Mesenchymal stem cell (in vitro differentiated cells and primary cell): ENCODE measurements at regions not wholly inside any gene's neighbourhood (a gene's known extent, or its start where the extent isn't known, plus 50 kb on each side); places are given as distances from the start of the nearest gene placed in this dataset.

Source experiments
- DNase-seq: peaks from one replicate; pipeline ENCODE4 v3.0.0-alpha.2; 2013
- H2AFZ ChIP-seq: one replicate; pipeline ENCODE4 v1.6.1; 2013; ENCODE audit warnings: low read depth, mild to moderate bottlenecking, control low read depth, inconsistent platforms, low read length, moderate library complexity
- H2AK5ac ChIP-seq: 2 replicates; pipeline ENCODE4 v1.6.1; 2013; ENCODE audit warnings: low read length, moderate library complexity, mild to moderate bottlenecking, inconsistent platforms; ENCODE audit not compliant: severe bottlenecking
- H2BK120ac ChIP-seq: one replicate; pipeline ENCODE4 v1.6.1; 2013; ENCODE audit warnings: low read depth, mild to moderate bottlenecking, inconsistent platforms, low read length, moderate library complexity
- H2BK12ac ChIP-seq, 2 experiments: one replicate each; pipeline ENCODE4 v1.6.1; 2013; ENCODE audit warnings: inconsistent platforms in 2 of 2, low read length in 2 of 2, mild to moderate bottlenecking in 2 of 2, moderate library complexity in 2 of 2, control low read depth in 1 of 2
- H2BK15ac ChIP-seq: one replicate; pipeline ENCODE4 v1.6.1; 2013; ENCODE audit warnings: mild to moderate bottlenecking, low read depth, inconsistent platforms; ENCODE audit not compliant: poor library complexity, severe bottlenecking
- H2BK5ac ChIP-seq: 2 replicates; pipeline ENCODE4 v1.6.1; 2013; ENCODE audit warnings: low read depth, mild to moderate bottlenecking, low read length, control low read depth, inconsistent platforms; ENCODE audit not compliant: poor library complexity, severe bottlenecking
- H3K14ac ChIP-seq, 2 experiments: one replicate each; pipeline ENCODE4 v1.6.1; 2013; ENCODE audit warnings: inconsistent platforms in 2 of 2, low read length in 2 of 2, control low read depth in 1 of 2, mild to moderate bottlenecking in 1 of 2, moderate library complexity in 1 of 2
- H3K18ac ChIP-seq, 2 experiments: one replicate each; pipeline ENCODE4 v1.6.1; 2013; ENCODE audit warnings: inconsistent platforms in 2 of 2, low read length in 2 of 2, control low read depth in 1 of 2, low read depth in 1 of 2, mild to moderate bottlenecking in 1 of 2
- H3K23ac ChIP-seq, 2 experiments: one replicate each; pipeline ENCODE4 v1.6.1; 2013; ENCODE audit warnings: inconsistent platforms in 2 of 2, low read length in 2 of 2, mild to moderate bottlenecking in 2 of 2, moderate library complexity in 2 of 2, control low read depth in 1 of 2
- H3K27ac ChIP-seq: 2 replicates; pipeline ENCODE4 v1.5.1; 2013; ENCODE audit warnings: mild to moderate bottlenecking, moderate library complexity, low read length, control low read depth, inconsistent platforms; ENCODE audit not compliant: poor library complexity, severe bottlenecking
- H3K27me3 ChIP-seq, 2 experiments: 2 replicates each; pipeline versions ENCODE4 v1.6.1 to v1.7.0; 2013; ENCODE audit warnings: low read length in 2 of 2, mild to moderate bottlenecking in 2 of 2, moderate library complexity in 2 of 2, control low read depth in 1 of 2, inconsistent platforms in 1 of 2; ENCODE audit not compliant: control insufficient read depth in 1 of 2, insufficient read depth in 1 of 2
- H3K36me3 ChIP-seq, 2 experiments: 2 replicates each; pipeline versions ENCODE4 v1.6.1 to v1.7.0; 2013; ENCODE audit warnings: low read length in 2 of 2, control low read depth in 1 of 2, inconsistent platforms in 1 of 2, low read depth in 1 of 2, mild to moderate bottlenecking in 1 of 2; ENCODE audit not compliant: insufficient read depth in 2 of 2, control insufficient read depth in 1 of 2
- H3K4ac ChIP-seq, 2 experiments: one replicate each; pipeline ENCODE4 v1.6.1; 2013; ENCODE audit warnings: inconsistent platforms in 2 of 2, low read length in 2 of 2, mild to moderate bottlenecking in 2 of 2, moderate library complexity in 2 of 2, control low read depth in 1 of 2, low read depth in 1 of 2
- H3K4me1 ChIP-seq: 2 replicates; pipeline ENCODE4 v1.6.1; 2013; ENCODE audit warnings: low read depth, low read length, control low read depth; ENCODE audit not compliant: control insufficient read depth, insufficient read depth
- H3K4me2 ChIP-seq: 2 replicates; pipeline ENCODE4 v1.6.1; 2013; ENCODE audit warnings: low read length, mild to moderate bottlenecking, inconsistent platforms; ENCODE audit not compliant: poor library complexity, severe bottlenecking
- H3K4me3 ChIP-seq, 2 experiments: 2 replicates each; pipeline versions ENCODE4 v1.5.1 to v1.7.0; 2013; ENCODE audit warnings: low read length in 2 of 2, mild to moderate bottlenecking in 2 of 2, control low read depth in 1 of 2, low read depth in 1 of 2; ENCODE audit not compliant: insufficient read depth in 1 of 2
- H3K79me1 ChIP-seq: replicated peaks from 2 replicates; pipeline ENCODE4 v1.6.1; 2013; ENCODE audit warnings: mild to moderate bottlenecking, control low read depth, low read length, inconsistent platforms; ENCODE audit not compliant: poor library complexity, severe bottlenecking
- H3K9ac ChIP-seq: 2 replicates; pipeline ENCODE4 v1.7.0; 2013; ENCODE audit warnings: mild to moderate bottlenecking, low read length, moderate library complexity
- H3K9me3 ChIP-seq: 2 replicates; pipeline ENCODE4 v1.7.0; 2013; ENCODE audit warnings: mild to moderate bottlenecking, low read length; ENCODE audit not compliant: control insufficient read depth
- H4K8ac ChIP-seq: one replicate; pipeline ENCODE4 v1.6.1; 2013; ENCODE audit warnings: inconsistent platforms, mild to moderate bottlenecking, low read length, moderate library complexity
- H4K91ac ChIP-seq: one replicate; pipeline ENCODE4 v1.6.1; 2013; ENCODE audit warnings: mild to moderate bottlenecking, low read length, inconsistent platforms
- WGBS: methylation state at CpG from one replicate; pipeline ENCODE4 v1.1.7; 2013; ENCODE audit warnings: mixed read lengths; 5-methylcytosine and 5-hydroxymethylcytosine counted together

GRCh38 chr13:85371254-85371653, 428.0 kb downstream of the SLITRK6 start:
- Histone ChIP-seq H3K9me3 (no peaks in the 10 kb centered on the region), H3K18ac (no peak overlapping the region), H2BK120ac (no peak overlapping the region), H3K23ac (no peak overlapping the region), H2BK15ac (no peak overlapping the region), H3K36me3 (no peaks in the 10 kb centered on the region), H4K91ac (no peak overlapping the region), H3K79me1 (no peaks in the 10 kb centered on the region), H3K27me3 (no peaks in the 10 kb centered on the region), H3K4me2 (no peak overlapping the region), H2BK12ac (no peak overlapping the region), H3K14ac (no peak overlapping the region), H2AK5ac (no peak overlapping the region), H4K8ac (no peak overlapping the region), H3K27ac (no peak overlapping the region), H2BK5ac (no peak overlapping the region), H2AFZ (no peak overlapping the region), H3K4me1 (no peaks in the 10 kb centered on the region), H3K9ac (no peak overlapping the region), H3K4ac (no peak overlapping the region), H3K4me3 (no peak overlapping the region)
- DNase-seq = no peak

GRCh38 chr13:85368686-85369085, 430.5 kb downstream of the SLITRK6 start:
- Histone ChIP-seq H3K4me1 (no peaks in the 10 kb centered on the region), H3K4ac (no peak overlapping the region), H3K18ac (no peak overlapping the region), H3K79me1 (no peaks in the 10 kb centered on the region), H3K4me2 (no peak overlapping the region), H4K91ac (no peak overlapping the region), H2AK5ac (no peak overlapping the region), H3K9ac (no peak overlapping the region), H3K4me3 (no peak overlapping the region), H2BK120ac (no peak overlapping the region), H3K9me3 (no peaks in the 10 kb centered on the region), H2BK12ac (no peak overlapping the region), H3K23ac (no peak overlapping the region), H4K8ac (no peak overlapping the region), H3K14ac (no peak overlapping the region), H2BK15ac (no peak overlapping the region), H3K36me3 (no peaks in the 10 kb centered on the region), H2AFZ (no peak overlapping the region), H3K27ac (no peak overlapping the region), H2BK5ac (no peak overlapping the region), H3K27me3 (no peaks in the 10 kb centered on the region)
- no peak for DNase-seq
- 100% methylated on average over 1 of the region's 1 CpG for WGBS

GRCh38 chr13:85367887-85368286, 431.3 kb downstream of the SLITRK6 start:
- H3K4me1 ChIP-seq = no peaks in the 10 kb centered on the region
- H3K4ac ChIP-seq = no peak overlapping the region
- H3K4me2 ChIP-seq = no peak overlapping the region
- no peak overlapping the region for H2AFZ ChIP-seq
- H3K27me3 ChIP-seq = no peaks in the 10 kb centered on the region
- no peak overlapping the region for H4K91ac ChIP-seq
- no peak overlapping the region for H2BK5ac ChIP-seq
- no peak overlapping the region for H3K4me3 ChIP-seq
- no peak overlapping the region for H4K8ac ChIP-seq
- DNase-seq = peak; percentile 55
- H3K9me3 ChIP-seq = peaks cover 2% of the 10 kb centered on the region
- H2BK12ac ChIP-seq = no peak overlapping the region
- H3K9ac ChIP-seq = no peak overlapping the region
- no peak overlapping the region for H2BK15ac ChIP-seq
- H3K36me3 ChIP-seq = no peaks in the 10 kb centered on the region
- H3K18ac ChIP-seq = peak overlapping the region in 1 of 2 experiments; percentile 19
- peak overlapping the region; percentile 8 for H2BK120ac ChIP-seq
- no peaks in the 10 kb centered on the region for H3K79me1 ChIP-seq
- H3K23ac ChIP-seq = no peak overlapping the region
- no peak overlapping the region for H2AK5ac ChIP-seq
- H3K27ac ChIP-seq = no peak overlapping the region
- H3K14ac ChIP-seq = no peak overlapping the region
- 51% methylated on average over 2 of the region's 2 CpGs for WGBS

GRCh38 chr13:85366759-85367417, 432.3 kb downstream of the SLITRK6 start:
- no peak overlapping the region for H2AFZ ChIP-seq
- H2BK15ac ChIP-seq = no peak overlapping the region
- no peak overlapping the region for H3K27ac ChIP-seq
- no peak overlapping the region for H4K91ac ChIP-seq
- no peak overlapping the region for H3K4me2 ChIP-seq
- H4K8ac ChIP-seq = no peak overlapping the region
- H2AK5ac ChIP-seq = no peak overlapping the region
- no peak overlapping the region for H3K14ac ChIP-seq
- H2BK5ac ChIP-seq = no peak overlapping the region
- no peak overlapping the region for H2BK120ac ChIP-seq
- no peaks in the 10 kb centered on the region for H3K36me3 ChIP-seq
- peaks cover 2% of the 10 kb centered on the region for H3K9me3 ChIP-seq
- no peaks in the 10 kb centered on the region for H3K79me1 ChIP-seq
- no peak overlapping the region for H3K4me3 ChIP-seq
- no peaks in the 10 kb centered on the region for H3K27me3 ChIP-seq
- no peak overlapping the region for H3K4ac ChIP-seq
- H3K18ac ChIP-seq = no peak overlapping the region
- DNase-seq = peak; percentile 44
- H3K9ac ChIP-seq = no peak overlapping the region
- H2BK12ac ChIP-seq = no peak overlapping the region
- WGBS = 57% methylated on average over 1 of the region's 5 CpGs
- H3K23ac ChIP-seq = no peak overlapping the region
- no peaks in the 10 kb centered on the region for H3K4me1 ChIP-seq
